CD4-positive, alpha-beta memory T cell (primary cell): ENCODE measurements at regions not wholly inside any gene's neighbourhood (a gene's known extent, or its start where the extent isn't known, plus 50 kb on each side); places are given as distances from the start of the nearest gene placed in this dataset.

Experiments
- CTCF ChIA-PET: fragments of 350-600 bp; sonication (Branson Sonifier 250); formaldehyde crosslinking; loops from one replicate; lab custom pipeline; 2021; ENCODE audit warnings: inconsistent platforms; ENCODE audit not compliant: partially characterized antibody; lab: Charles Lee
- POLR2A ChIA-PET: fragments of 350-600 bp; sonication (Branson Sonifier 250); formaldehyde crosslinking; loops from one replicate; lab custom pipeline; 2021; ENCODE audit not compliant: partially characterized antibody; lab: Charles Lee
- DNase-seq, 5 donors: peaks; one replicate each; pipeline versions ENCODE4 v3.0.0 to v3.0.0-alpha.2; 2020 to 2022; ENCODE audit warnings: mixed read lengths in 1 of 5
- H3K27ac ChIP-seq: one replicate; pipeline ENCODE4 v1.7.0; 2013; ENCODE audit warnings: low read depth, low read length
- H3K27me3 ChIP-seq: 2 replicates; pipeline ENCODE4 v1.7.0; 2013; ENCODE audit warnings: mild to moderate bottlenecking, low read length, moderate library complexity; ENCODE audit not compliant: insufficient read depth
- H3K36me3 ChIP-seq: 2 replicates; pipeline ENCODE4 v1.7.0; 2013; ENCODE audit warnings: mild to moderate bottlenecking, low read length, moderate library complexity; ENCODE audit not compliant: insufficient read depth
- H3K4me1 ChIP-seq: 2 replicates; pipeline ENCODE4 v1.7.0; 2013; ENCODE audit warnings: mild to moderate bottlenecking, low read length, moderate library complexity; ENCODE audit not compliant: insufficient read depth
- H3K4me3 ChIP-seq, 2 donors: one replicate each; pipeline ENCODE4 v1.7.0; 2013; ENCODE audit warnings: low read length in 2 of 2, mild to moderate bottlenecking in 1 of 2
- H3K9me3 ChIP-seq, 2 donors: one replicate each; pipeline ENCODE4 v1.7.0; 2013; ENCODE audit warnings: low read length in 2 of 2, control low read depth in 1 of 2; ENCODE audit not compliant: control insufficient read depth in 1 of 2
- H3K27ac Mint-ChIP-seq, 7 donors: one replicate each; pipeline ENCODE4 v1.8.0; 2020 to 2021; ENCODE audit warnings: mixed read lengths in 7 of 7, mild to moderate bottlenecking in 6 of 7, inconsistent platforms in 3 of 7, moderate library complexity in 3 of 7
- H3K27me3 Mint-ChIP-seq, 2 donors: one replicate each; pipeline ENCODE4 v1.8.0; 2020 to 2021; ENCODE audit warnings: mixed read lengths in 2 of 2
- H3K36me3 Mint-ChIP-seq, 2 donors: one replicate each; pipeline ENCODE4 v1.8.0; 2020 to 2021; ENCODE audit warnings: mixed read lengths in 2 of 2, inconsistent platforms in 1 of 2, mild to moderate bottlenecking in 1 of 2
- H3K4me1 Mint-ChIP-seq, 4 donors: one replicate each; pipeline ENCODE4 v1.8.0; 2020 to 2021; ENCODE audit warnings: mixed read lengths in 4 of 4, mild to moderate bottlenecking in 1 of 4
- H3K4me3 Mint-ChIP-seq, 8 donors: one replicate each; pipeline ENCODE4 v1.8.0; 2020 to 2021; ENCODE audit warnings: mixed read lengths in 8 of 8, mild to moderate bottlenecking in 7 of 8, moderate library complexity in 6 of 8, inconsistent platforms in 3 of 8
- H3K9me3 Mint-ChIP-seq, 8 donors: one replicate each; pipeline ENCODE4 v1.8.0; 2020 to 2021; ENCODE audit warnings: mixed read lengths in 8 of 8, mild to moderate bottlenecking in 5 of 8, inconsistent platforms in 3 of 8, moderate library complexity in 1 of 8
- intact Hi-C: fragments of 100-400 bp; cut with micrococcal nuclease; formaldehyde crosslinking; loops from one replicate; pipeline ENCODE4 v1.15.1; 2023

DNA sequence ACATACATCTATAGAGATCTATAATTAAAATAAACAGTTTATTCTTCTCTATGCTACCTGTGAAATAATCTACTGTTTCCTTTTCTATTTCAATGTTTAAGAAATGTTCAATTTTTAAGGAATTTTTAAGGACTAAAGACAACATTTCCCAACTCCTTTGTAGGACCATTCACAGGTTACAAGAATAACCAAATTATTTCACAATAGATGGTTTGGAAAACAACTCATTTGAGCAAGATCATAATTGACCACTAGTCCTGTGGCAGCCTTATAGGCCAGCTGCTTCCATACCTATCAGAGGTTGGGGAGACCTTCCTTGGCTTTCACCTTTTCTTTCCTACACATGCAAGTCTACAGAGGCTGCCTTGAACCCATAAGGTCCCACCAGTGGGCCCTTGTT, 193.7 kb downstream of the TTC39B start:
- H3K9me3 ChIP-seq: no peaks in the 10 kb centered on the region
- H3K36me3 ChIP-seq: no peaks in the 10 kb centered on the region
- H3K27ac ChIP-seq: no peak overlapping the region
- intact Hi-C loops: no loop called here
- DNase-seq: no peak
- no peak overlapping the region for H3K4me3 ChIP-seq
- Mint-ChIP-seq H3K27ac (no peak overlapping the region), H3K9me3 (no peaks in the 10 kb centered on the region), H3K36me3 (no peaks in the 10 kb centered on the region), H3K27me3 (peaks cover 10% of the 10 kb centered on the region in 2 donors), H3K4me1 (no peaks in the 10 kb centered on the region), H3K4me3 (no peak overlapping the region)
- ChIA-PET CTCF (interaction anchor here (2.1 to 3.3 kb wide), 2 partner anchors 9 to 22 kb away, joined by 7 to 19 read pairs; no protein-coding TSS in a partner anchor), POLR2A (no interaction called here)
- no peaks in the 10 kb centered on the region for H3K4me1 ChIP-seq
- no peaks in the 10 kb centered on the region for H3K27me3 ChIP-seq

DNA sequence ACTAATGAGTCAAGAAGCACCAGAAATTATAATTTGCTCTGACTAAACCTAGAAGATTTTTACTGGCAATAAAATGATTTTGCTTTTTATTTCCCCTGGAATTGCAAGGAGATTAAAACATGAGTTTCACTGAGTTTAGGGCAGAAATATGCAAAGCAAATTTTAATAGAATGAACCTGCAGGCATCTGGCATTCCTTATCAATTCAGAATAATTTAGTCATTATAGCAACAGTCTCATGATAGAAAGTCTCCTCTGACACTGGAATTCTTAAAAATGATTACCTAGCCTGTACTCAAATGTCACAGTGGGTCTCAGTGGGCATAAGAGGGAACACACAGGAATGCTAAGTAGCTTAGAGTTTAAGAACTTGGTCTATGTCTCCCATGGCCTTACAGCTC, 195.9 kb downstream of the TTC39B start:
- H3K27me3 Mint-ChIP-seq: peaks cover 7 to 9% of the 10 kb centered on the region in 2 donors
- no peaks in the 10 kb centered on the region for H3K27me3 ChIP-seq
- intact Hi-C loops: no loop called here
- no peaks in the 10 kb centered on the region for H3K4me1 Mint-ChIP-seq
- no peaks in the 10 kb centered on the region for H3K4me1 ChIP-seq
- CTCF ChIA-PET: interaction anchor here (2.7 kb wide), 1 partner anchor 25 kb away, joined by 14 read pairs; no protein-coding TSS in a partner anchor
- no peak overlapping the region for H3K4me3 Mint-ChIP-seq
- H3K27ac ChIP-seq: no peak overlapping the region
- POLR2A ChIA-PET: no interaction called here
- no peaks in the 10 kb centered on the region for H3K36me3 Mint-ChIP-seq
- no peak for DNase-seq
- H3K36me3 ChIP-seq: no peaks in the 10 kb centered on the region
- H3K9me3 Mint-ChIP-seq: no peaks in the 10 kb centered on the region
- no peak overlapping the region for H3K4me3 ChIP-seq
- no peak overlapping the region for H3K27ac Mint-ChIP-seq
- H3K9me3 ChIP-seq: no peaks in the 10 kb centered on the region

DNA sequence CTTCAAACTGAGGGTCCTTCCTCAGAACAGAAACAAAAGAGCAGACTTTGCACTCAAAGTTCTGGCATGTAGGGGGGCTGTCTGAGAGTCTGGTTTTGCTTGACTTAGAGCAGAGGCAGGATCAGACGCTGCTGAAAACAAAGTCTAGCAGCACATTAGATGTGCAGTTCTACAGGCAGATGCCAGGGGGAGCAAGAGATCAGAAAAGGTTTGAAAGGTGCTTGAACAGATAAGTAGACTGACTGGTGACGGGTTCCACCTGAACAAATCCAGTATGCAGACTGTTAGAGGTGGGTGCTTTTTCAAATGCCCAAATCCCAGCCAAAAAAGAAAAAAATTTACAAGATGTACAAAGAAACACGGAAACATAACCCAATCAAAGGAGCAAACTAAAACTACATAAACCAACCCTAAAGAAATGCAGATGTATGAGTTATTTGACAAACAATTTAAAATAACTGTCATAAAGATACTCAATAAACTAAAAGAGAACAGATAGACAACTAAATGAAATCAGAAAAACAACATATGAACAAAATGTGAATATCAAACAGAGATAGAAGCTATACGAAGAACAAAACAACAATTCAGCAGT, 194.7 kb upstream of the FREM1 start:
- Histone ChIP-seq H3K36me3 (no peaks in the 10 kb centered on the region), H3K4me1 (no peaks in the 10 kb centered on the region), H3K4me3 (no peak overlapping the region), H3K9me3 (no peaks in the 10 kb centered on the region), H3K27ac (no peak overlapping the region), H3K27me3 (no peaks in the 10 kb centered on the region)
- H3K27ac Mint-ChIP-seq: no peak overlapping the region
- POLR2A ChIA-PET: interaction anchor here (1.5 kb wide), 1 partner anchor 30 kb away, joined by 5 read pairs; no protein-coding TSS in a partner anchor
- H3K27me3 Mint-ChIP-seq: peaks cover 8 to 11% of the 10 kb centered on the region in 2 donors
- peak in 4 of 5 donors; percentile 46 to 52 (median 50) for DNase-seq
- H3K36me3 Mint-ChIP-seq: no peaks in the 10 kb centered on the region
- peak overlapping the region in 1 of 8 donors; percentile 22 for H3K4me3 Mint-ChIP-seq
- no peaks in the 10 kb centered on the region for H3K9me3 Mint-ChIP-seq
- intact Hi-C loops: loop anchor here (1.0 to 10.0 kb wide), 4 partner anchors 30 to 540 kb away; no protein-coding TSS in a partner anchor
- CTCF ChIA-PET: interaction anchor here (0.9 to 9.1 kb wide), 7 partner anchors 9 to 503 kb away, joined by 3 to 126 read pairs (median 4); no protein-coding TSS in a partner anchor
- H3K4me1 Mint-ChIP-seq: no peaks in the 10 kb centered on the region

DNA sequence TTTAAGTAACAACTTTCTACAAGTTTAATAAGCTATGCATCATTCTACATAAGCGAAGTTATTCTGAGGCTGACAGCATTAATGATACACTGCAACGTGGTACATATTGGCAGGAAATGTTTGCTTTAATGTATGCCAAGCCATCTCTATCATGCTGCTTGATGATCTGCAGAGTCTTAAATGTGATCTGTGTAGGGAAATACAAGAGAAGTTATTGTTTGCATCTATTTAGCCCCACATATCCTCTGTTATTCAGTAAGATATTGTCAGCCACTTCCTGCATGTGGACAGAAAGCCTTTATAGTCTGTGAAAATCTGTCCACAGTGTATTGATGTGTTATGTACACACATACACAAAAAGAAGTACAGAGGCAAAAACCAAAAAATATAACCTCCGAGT, 193.1 kb upstream of the FREM1 start:
- Histone ChIP-seq H3K9me3 (no peaks in the 10 kb centered on the region), H3K4me3 (no peak overlapping the region), H3K4me1 (no peaks in the 10 kb centered on the region), H3K27ac (no peak overlapping the region), H3K36me3 (no peaks in the 10 kb centered on the region), H3K27me3 (no peaks in the 10 kb centered on the region)
- CTCF ChIA-PET: interaction anchor here (0.6 to 9.1 kb wide), 12 partner anchors 11 to 325 kb away, joined by 3 to 126 read pairs (median 4); no protein-coding TSS in a partner anchor
- POLR2A ChIA-PET: interaction anchor here (1.5 kb wide), 1 partner anchor 32 kb away, joined by 5 read pairs; no protein-coding TSS in a partner anchor
- Mint-ChIP-seq H3K4me1 (no peaks in the 10 kb centered on the region), H3K9me3 (no peaks in the 10 kb centered on the region), H3K27ac (no peak overlapping the region), H3K4me3 (no peak overlapping the region), H3K36me3 (no peaks in the 10 kb centered on the region), H3K27me3 (peaks cover 8 to 11% of the 10 kb centered on the region in 2 donors)
- intact Hi-C loops: loop anchor here (10.0 kb wide), 1 partner anchor 542 kb away; no protein-coding TSS in a partner anchor
- DNase-seq: no peak

DNA sequence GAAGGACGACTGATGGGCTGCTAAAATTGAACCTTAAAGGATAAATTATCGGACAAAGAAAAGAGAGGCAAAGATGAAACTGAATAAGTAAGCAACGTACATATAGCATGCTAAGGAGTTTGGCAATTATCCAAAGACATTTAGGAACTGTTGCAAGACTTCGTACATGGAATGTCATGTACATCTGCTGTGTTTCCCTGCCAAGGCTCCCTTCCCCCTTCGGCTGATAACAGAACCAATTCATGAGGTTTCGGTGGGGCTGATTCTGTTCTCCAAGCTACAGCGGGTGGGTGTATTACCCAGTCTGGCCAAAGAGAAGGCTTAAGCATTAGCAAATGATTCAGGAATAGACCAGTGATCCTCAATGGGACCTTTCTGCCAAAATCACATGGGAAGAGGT, 190.9 kb upstream of the FREM1 start:
- Mint-ChIP-seq H3K36me3 (no peaks in the 10 kb centered on the region), H3K9me3 (peaks cover 0 to 2% (median 0%) of the 10 kb centered on the region in 8 donors), H3K4me1 (no peaks in the 10 kb centered on the region), H3K27ac (no peak overlapping the region), H3K27me3 (peaks cover 11 to 14% of the 10 kb centered on the region in 2 donors), H3K4me3 (no peak overlapping the region)
- Histone ChIP-seq H3K4me3 (no peak overlapping the region), H3K27me3 (no peaks in the 10 kb centered on the region), H3K27ac (no peak overlapping the region), H3K36me3 (no peaks in the 10 kb centered on the region), H3K9me3 (no peaks in the 10 kb centered on the region), H3K4me1 (no peaks in the 10 kb centered on the region)
- POLR2A ChIA-PET: no interaction called here
- intact Hi-C loops: loop anchor here (10.0 kb wide), 1 partner anchor 544 kb away; no protein-coding TSS in a partner anchor
- CTCF ChIA-PET: interaction anchor here (1.5 to 9.1 kb wide), 2 partner anchors 14 to 36 kb away, joined by 3 to 126 read pairs; no protein-coding TSS in a partner anchor
- no peak for DNase-seq

DNA sequence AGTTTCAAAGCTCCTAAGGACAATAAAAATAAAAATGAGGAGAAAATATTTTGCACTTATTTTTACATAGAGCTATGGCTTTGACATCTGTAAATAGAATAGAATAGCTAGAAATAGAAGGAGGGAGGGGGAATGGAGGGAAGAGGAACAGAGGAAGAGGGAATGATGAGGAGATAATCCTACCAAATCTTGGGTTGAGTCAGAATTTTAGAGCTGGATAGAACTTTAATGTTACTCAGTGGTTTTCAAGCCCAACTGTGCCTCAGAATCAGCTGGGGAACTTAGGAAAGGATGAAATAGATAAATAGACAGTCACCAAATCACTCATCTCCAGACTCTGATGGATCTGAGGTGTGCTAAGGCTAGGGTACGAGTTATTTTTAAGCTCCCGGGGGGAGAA, 190.3 kb upstream of the FREM1 start:
- no peaks in the 10 kb centered on the region for H3K4me1 ChIP-seq
- Mint-ChIP-seq H3K36me3 (no peaks in the 10 kb centered on the region), H3K4me1 (no peaks in the 10 kb centered on the region), H3K9me3 (peaks cover 0 to 2% (median 0%) of the 10 kb centered on the region in 8 donors), H3K4me3 (no peak overlapping the region), H3K27me3 (peaks cover 8 to 14% of the 10 kb centered on the region in 2 donors), H3K27ac (no peak overlapping the region)
- CTCF ChIA-PET: interaction anchor here (1.5 to 9.1 kb wide), 2 partner anchors 14 to 37 kb away, joined by 3 to 126 read pairs; no protein-coding TSS in a partner anchor
- H3K9me3 ChIP-seq: no peaks in the 10 kb centered on the region
- H3K27me3 ChIP-seq: no peaks in the 10 kb centered on the region
- intact Hi-C loops: loop anchor here (10.0 kb wide), 1 partner anchor 544 kb away; no protein-coding TSS in a partner anchor
- POLR2A ChIA-PET: no interaction called here
- DNase-seq: no peak
- H3K27ac ChIP-seq: no peak overlapping the region
- no peak overlapping the region for H3K4me3 ChIP-seq
- no peaks in the 10 kb centered on the region for H3K36me3 ChIP-seq

DNA sequence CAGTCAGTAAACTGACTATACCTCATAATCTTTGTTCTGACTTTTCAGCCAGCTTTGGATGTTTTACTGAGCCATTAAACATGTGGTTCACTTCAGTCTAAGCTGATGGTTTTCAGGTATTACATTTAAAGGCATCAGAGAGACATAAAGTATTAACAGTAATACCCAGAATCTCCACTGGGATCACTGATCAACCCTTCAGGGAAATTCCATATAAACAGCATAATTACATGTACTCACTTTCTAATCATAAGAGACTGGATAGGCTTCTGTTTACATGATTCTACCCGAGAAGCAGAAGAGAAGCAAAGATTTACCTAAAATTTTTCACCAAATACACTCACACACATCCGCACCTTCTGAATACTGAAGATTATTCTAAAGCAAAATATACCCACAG, 186.7 kb upstream of the FREM1 start:
- no peak for DNase-seq
- intact Hi-C loops: no loop called here
- H3K36me3 ChIP-seq: no peaks in the 10 kb centered on the region
- no peak overlapping the region for H3K4me3 ChIP-seq
- H3K27ac ChIP-seq: no peak overlapping the region
- H3K4me1 ChIP-seq: no peaks in the 10 kb centered on the region
- H3K4me3 Mint-ChIP-seq: no peak overlapping the region
- peaks cover 0 to 2% (median 0%) of the 10 kb centered on the region in 8 donors for H3K9me3 Mint-ChIP-seq
- CTCF ChIA-PET: no interaction called here
- no peak overlapping the region for H3K27ac Mint-ChIP-seq
- POLR2A ChIA-PET: no interaction called here
- H3K27me3 ChIP-seq: no peaks in the 10 kb centered on the region
- H3K27me3 Mint-ChIP-seq: peaks cover 4 to 7% of the 10 kb centered on the region in 2 donors
- H3K4me1 Mint-ChIP-seq: no peaks in the 10 kb centered on the region
- H3K36me3 Mint-ChIP-seq: no peaks in the 10 kb centered on the region
- H3K9me3 ChIP-seq: no peaks in the 10 kb centered on the region
